ENCODE measurements at regions not wholly inside any gene's neighbourhood (a gene's known extent, or its start where the extent isn't known, plus 50 kb on each side); places are given as distances from the start of the nearest gene placed in this dataset.

- H3K27ac ChIP-seq (ENCODE audit: insufficient read depth, low read depth, low read length) = no peak overlapping the region
- no peaks in the 10 kb centered on the region for H3K4me1 ChIP-seq (ENCODE audit: control insufficient read depth, extremely low read depth, insufficient read depth, low read length)
- BruUV-seq (replicated peaks) = no TSS peak
- H3K9ac ChIP-seq (replicated peaks; ENCODE audit: extremely low read depth, insufficient read depth, low read length) = no peak overlapping the region
- intact Hi-C loops (cut with micrococcal nuclease) (no loop called here), dilution Hi-C loops (cut with MboI; ENCODE audit: extremely low pct_ligation_motif_present, low sequenced_read_pairs) (no loop called here)
- no peaks in the 10 kb centered on the region for H3K36me3 ChIP-seq (ENCODE audit: control insufficient read depth in 2 of 2, extremely low read depth in 1 of 2, insufficient read depth in 2 of 2, low read length in 2 of 2)
- DNase-seq (ENCODE audit: low read depth, low spot score) = no peak
- FAIRE-seq = no peak
- H3K4me3 ChIP-seq (replicated peaks in 1 of 3; ENCODE audit: insufficient read depth in 1 of 3, low read depth in 1 of 3, low read length in 3 of 3) = no peak overlapping the region
- peaks cover 5% of the 10 kb centered on the region for H3K9me3 ChIP-seq (replicated peaks; ENCODE audit: control insufficient read depth, insufficient read depth, low read length)
- H4K20me1 ChIP-seq (replicated peaks; ENCODE audit: control insufficient read depth, extremely low read depth, insufficient read depth, low read length) = no peaks in the 10 kb centered on the region
- no peaks in the 10 kb centered on the region for H3K79me2 ChIP-seq (ENCODE audit: control insufficient read depth, insufficient read depth, low read length)
- H3K4me2 ChIP-seq (ENCODE audit: insufficient read depth, low read length) = no peak overlapping the region
- H3K9me1 ChIP-seq (replicated peaks; ENCODE audit: control insufficient read depth, extremely low read depth, insufficient read depth, low read length) = no peaks in the 10 kb centered on the region
- TF ChIP-seq JUN (IDR thresholded peaks at IDR 0.05; ENCODE audit: borderline replicate concordance, insufficient read depth, insufficient read length, low read depth) (no peak), FOS (IDR thresholded peaks at IDR 0.05; ENCODE audit: borderline replicate concordance, insufficient read depth, low read length) (no peak), EZH2 (IDR thresholded peaks at IDR 0.05; ENCODE audit: borderline replicate concordance, low read depth, low read length, severe bottlenecking) (no peak)
- ChIA-PET POLR2A (no interaction called here), CTCF (interaction anchor here (0.9 kb wide), 1 partner anchor 10 kb away, joined by 3 read pairs; no protein-coding TSS in a partner anchor)
- H2AFZ ChIP-seq (ENCODE audit: low read depth, low read length) = no peak overlapping the region
- H3K27me3 ChIP-seq (ENCODE audit: control insufficient read depth in 2 of 2, insufficient read depth in 2 of 2, low read length in 2 of 2) = no peaks in the 10 kb centered on the region
Observed at GRCh38 chr11:106552694-106553203, 465.5 kb downstream of the GUCY1A2 start.

DNA sequence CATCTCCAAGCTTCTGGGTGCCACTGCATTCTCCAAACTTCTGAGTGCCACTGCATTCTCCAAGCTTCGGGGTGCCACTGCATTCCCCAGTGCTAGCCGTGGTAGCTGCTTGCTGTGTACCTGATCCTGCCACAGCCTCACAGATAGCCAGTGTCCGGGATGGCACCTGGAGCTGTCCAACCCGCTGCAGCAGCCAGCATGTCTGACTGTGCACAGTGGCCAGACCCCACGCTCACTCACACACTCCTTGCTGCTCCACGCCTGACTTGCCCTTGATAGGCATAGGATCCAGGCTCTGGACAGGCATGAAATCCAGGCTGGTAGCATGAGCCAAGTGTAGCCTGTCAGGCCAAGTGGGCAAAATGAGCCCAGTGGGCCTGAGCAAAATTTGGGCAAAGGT lies 465.0 kb downstream of the GUCY1A2 start:
- H3K4me1 ChIP-seq (ENCODE audit: control insufficient read depth, extremely low read depth, insufficient read depth, low read length) = no peaks in the 10 kb centered on the region
- H3K79me2 ChIP-seq (ENCODE audit: control insufficient read depth, insufficient read depth, low read length) = no peaks in the 10 kb centered on the region
- ChIA-PET POLR2A (no interaction called here), CTCF (interaction anchor here (0.9 kb wide), 1 partner anchor 10 kb away, joined by 3 read pairs; no protein-coding TSS in a partner anchor)
- peaks cover 5% of the 10 kb centered on the region for H3K9me3 ChIP-seq (replicated peaks; ENCODE audit: control insufficient read depth, insufficient read depth, low read length)
- H3K27me3 ChIP-seq (ENCODE audit: control insufficient read depth in 2 of 2, insufficient read depth in 2 of 2, low read length in 2 of 2) = no peaks in the 10 kb centered on the region
- no peak overlapping the region for H3K27ac ChIP-seq (ENCODE audit: insufficient read depth, low read depth, low read length)
- dilution Hi-C loops (cut with MboI; ENCODE audit: extremely low pct_ligation_motif_present, low sequenced_read_pairs) (no loop called here), intact Hi-C loops (cut with micrococcal nuclease) (no loop called here)
- no peak overlapping the region for H3K9ac ChIP-seq (replicated peaks; ENCODE audit: extremely low read depth, insufficient read depth, low read length)
- DNase-seq (ENCODE audit: low read depth, low spot score) = no peak
- no peak for FAIRE-seq
- no peaks in the 10 kb centered on the region for H3K9me1 ChIP-seq (replicated peaks; ENCODE audit: control insufficient read depth, extremely low read depth, insufficient read depth, low read length)
- H3K4me2 ChIP-seq (ENCODE audit: insufficient read depth, low read length) = no peak overlapping the region
- BruUV-seq (replicated peaks) = no TSS peak
- H4K20me1 ChIP-seq (replicated peaks; ENCODE audit: control insufficient read depth, extremely low read depth, insufficient read depth, low read length) = no peaks in the 10 kb centered on the region
- H2AFZ ChIP-seq (ENCODE audit: low read depth, low read length) = no peak overlapping the region
- no peaks in the 10 kb centered on the region for H3K36me3 ChIP-seq (ENCODE audit: control insufficient read depth in 2 of 2, extremely low read depth in 1 of 2, insufficient read depth in 2 of 2, low read length in 2 of 2)
- TF ChIP-seq, protein P1, sequence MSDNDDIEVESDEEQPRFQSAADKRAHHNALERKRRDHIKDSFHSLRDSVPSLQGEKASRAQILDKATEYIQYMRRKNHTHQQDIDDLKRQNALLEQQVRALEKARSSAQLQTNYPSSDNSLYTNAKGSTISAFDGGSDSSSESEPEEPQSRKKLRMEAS (IDR thresholded peaks at IDR 0.05; ENCODE audit: insufficient read depth, insufficient read length) = no peak
- no peak for TF ChIP-seq POLR2A (IDR thresholded peaks at IDR 0.05; ENCODE audit: low read depth, low read length)
- no peak for TF ChIP-seq MYC (IDR thresholded peaks at IDR 0.05; ENCODE audit: low read depth, low read length)
- TF ChIP-seq GATA2 (IDR thresholded peaks at IDR 0.05; ENCODE audit: insufficient read depth, insufficient read length, low read depth, low read length) = no peak
- TF ChIP-seq CTCF (IDR thresholded peaks at IDR 0.05; ENCODE audit: extremely low read depth in 1 of 2, insufficient read depth in 1 of 2, low read depth in 1 of 2, low read length in 2 of 2) = no peak
- no peak for TF ChIP-seq POLR2AphosphoS5 (IDR thresholded peaks at IDR 0.05; ENCODE audit: insufficient read depth, low read depth, low read length)
- no peak for TF ChIP-seq FOS (IDR thresholded peaks at IDR 0.05; ENCODE audit: borderline replicate concordance, insufficient read depth, low read length)
- TF ChIP-seq EZH2 (IDR thresholded peaks at IDR 0.05; ENCODE audit: borderline replicate concordance, low read depth, low read length, severe bottlenecking) = no peak
- no peak for TF ChIP-seq JUN (IDR thresholded peaks at IDR 0.05; ENCODE audit: borderline replicate concordance, insufficient read depth, insufficient read length, low read depth)
- no peak overlapping the region for H3K4me3 ChIP-seq (replicated peaks in 1 of 3; ENCODE audit: insufficient read depth in 1 of 3, low read depth in 1 of 3, low read length in 3 of 3)

Data from endothelial cell of umbilical vein (primary cell).